Stromal cell of bone marrow (primary cell): ENCODE measurements at regions not wholly inside any gene's neighbourhood (a gene's known extent, or its start where the extent isn't known, plus 50 kb on each side); places are given as distances from the start of the nearest gene placed in this dataset.
A peak's percentile ranks its signal among the peaks of the same experiment; 100 is the strongest.

Experiments
- DNase-seq: peaks from one replicate; pipeline ENCODE4 v3.0.0-alpha.2; 2012; ENCODE audit warnings: low read depth

GRCh38 chr6:170483413-170483812 lies 69.7 kb downstream of the PSMB1 start:
- DNase-seq = no peak

DNA sequence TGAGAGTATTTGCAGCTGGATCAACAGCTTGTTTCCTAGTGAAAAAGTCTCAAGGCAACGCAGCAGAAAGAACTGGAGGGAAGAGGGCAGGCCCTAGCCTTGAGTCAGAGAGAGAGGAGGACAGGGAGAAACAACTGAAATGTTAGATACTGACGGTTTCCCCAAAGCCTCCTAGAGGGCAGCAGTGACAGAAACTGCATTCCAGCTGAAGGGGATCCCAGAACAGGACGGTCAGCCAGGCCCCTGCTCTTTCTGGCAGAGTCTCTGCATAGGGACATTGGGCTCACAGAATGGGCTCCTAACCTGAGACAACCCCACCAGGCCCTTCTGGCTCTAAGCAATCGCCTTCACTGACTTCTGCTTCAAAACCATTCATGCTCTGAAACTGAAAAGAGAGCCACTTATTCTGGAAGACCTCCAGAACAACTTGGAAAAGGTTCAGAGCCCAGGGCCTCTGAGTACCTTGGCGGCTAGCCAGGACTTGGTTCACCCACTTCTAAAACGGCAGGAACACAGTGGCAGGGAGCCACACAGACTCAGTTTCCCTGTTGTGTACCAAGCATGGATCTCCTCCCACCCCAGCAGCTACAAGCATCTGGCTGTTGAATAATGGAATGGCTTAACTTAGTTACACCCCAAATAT lies 72.9 kb downstream of the PSMB1 start:
- DNase-seq = peak; percentile 10

DNA sequence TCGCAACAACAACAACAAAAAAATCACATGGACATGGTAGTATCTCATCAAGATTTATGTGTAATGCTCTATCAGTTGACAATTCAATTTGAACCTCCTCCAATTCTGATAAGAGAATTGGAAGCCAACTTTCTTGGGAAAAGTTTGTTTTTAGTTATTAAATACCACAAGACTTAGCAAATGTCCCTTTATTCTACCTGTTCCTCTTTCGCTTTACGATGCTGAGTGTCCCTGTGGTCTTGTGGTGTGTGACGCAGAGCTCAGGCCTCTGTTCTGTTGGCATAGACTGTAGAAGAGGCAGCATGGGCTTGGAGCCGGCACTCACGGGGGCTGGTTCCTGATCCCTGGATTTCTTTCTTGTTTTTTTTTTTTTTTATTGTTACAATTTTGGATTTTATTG lies 76.7 kb downstream of the PSMB1 start:
- no peak for DNase-seq

DNA sequence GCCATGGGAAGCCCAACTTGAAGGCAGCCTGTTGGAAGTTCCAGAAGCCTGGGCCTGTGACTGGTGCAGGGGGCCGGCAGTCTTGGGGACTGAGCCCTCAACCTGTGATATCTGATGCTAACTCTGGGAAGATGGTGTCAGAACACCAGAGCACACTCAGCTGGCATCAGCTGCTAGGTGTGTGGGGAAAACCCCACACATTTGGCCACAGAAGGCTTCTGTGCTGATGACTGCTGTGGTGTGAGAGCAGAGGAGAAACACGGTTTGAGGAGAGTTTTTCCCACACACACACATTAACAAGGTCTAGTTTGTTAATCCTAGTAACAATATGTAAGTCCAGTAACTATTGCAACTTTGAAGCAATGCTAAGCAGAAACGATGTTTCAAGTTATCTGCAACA lies 78.0 kb downstream of the PSMB1 start:
- DNase-seq = no peak

GRCh38 chr6:170473801-170474200 lies 79.3 kb downstream of the PSMB1 start:
- no peak for DNase-seq

- DNase-seq = no peak
Measured at GRCh38 chr6:170473301-170473717, 79.8 kb downstream of the PSMB1 start.

DNA sequence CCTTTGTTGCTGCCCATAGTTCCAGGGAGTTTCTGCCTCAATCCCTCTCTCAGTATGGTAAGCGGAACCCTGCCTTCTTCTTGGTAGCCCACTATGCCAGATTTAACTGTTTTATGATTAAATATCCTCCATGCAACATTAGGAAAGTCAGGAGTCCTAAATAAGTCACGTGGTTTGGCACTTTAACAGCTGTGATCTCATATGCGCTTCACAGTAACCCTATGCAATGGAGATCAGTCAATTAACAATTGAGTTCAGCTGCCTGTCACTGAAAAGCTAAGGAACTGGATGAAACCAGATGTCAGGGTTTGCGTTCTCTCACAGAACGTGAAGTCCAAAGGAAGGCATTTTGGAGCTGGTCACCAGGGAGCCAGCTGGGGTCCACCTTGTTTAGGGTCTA lies 81.6 kb downstream of the PSMB1 start:
- no peak for DNase-seq

DNA sequence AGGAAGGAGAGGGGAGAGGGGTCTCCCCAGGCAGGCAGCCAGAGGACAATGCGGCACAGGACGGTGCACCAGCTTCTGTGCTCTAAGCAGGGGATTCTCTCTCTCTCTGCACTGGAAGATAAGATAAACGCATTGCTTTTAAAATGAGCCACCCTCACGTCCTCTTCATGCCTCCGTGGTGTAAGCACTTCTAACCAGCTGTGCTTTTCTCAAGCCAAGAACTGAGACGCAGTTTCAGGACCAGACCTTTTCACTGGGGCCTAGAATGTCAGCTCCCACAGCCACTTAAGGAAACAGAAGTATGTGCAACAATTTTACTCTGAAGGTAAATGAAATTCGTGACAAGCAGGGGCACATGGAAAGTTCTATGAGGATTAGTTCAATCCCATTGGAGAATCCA lies 82.4 kb downstream of the PSMB1 start:
- DNase-seq = no peak

DNA sequence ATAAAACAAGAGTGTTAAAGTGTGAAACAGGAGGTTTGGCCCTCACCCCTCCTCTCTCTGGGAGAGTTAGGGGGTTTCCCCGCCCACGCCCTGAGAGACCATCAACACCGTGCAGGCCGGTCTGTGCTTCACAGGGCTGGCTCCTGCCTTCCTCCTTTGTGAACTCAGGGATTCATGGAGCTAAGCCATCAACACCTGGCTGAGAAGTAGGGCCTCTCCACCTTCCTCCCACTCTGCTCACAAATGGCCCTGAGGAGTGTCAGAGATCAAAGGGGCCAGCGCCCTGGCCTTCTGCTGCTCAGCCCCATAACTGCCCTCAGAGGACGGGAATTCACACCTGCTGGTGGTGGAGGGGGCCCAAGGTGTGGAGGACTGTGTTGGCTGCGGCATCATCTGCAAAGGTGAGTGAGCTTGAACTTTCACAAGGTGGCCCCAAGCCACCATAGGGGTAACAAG lies 88.6 kb downstream of the PSMB1 start:
- DNase-seq = no peak

DNA sequence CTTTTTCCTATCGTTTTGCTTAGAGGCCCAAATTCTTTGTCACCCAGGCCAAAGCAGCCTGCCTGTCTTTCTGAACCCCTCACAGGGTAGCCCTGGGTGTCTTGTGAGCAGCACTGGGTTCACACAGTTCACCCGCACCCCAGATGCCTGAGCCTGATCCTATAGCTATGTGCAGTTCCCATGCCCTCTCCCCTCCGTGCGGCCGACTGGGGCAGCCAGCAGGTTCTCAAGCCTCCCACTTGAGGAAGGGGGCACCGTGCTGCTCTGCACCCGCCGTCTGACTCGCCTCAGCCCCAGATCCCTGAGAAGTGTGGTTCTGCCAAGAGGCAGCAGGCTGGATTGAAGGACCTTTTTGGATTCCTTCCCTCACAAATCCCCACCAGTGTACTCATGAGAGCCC lies 89.0 kb downstream of the PSMB1 start:
- no peak for DNase-seq

GRCh38 chr6:170463101-170463721 lies 89.9 kb downstream of the PSMB1 start:
- DNase-seq = no peak

- DNase-seq = no peak
Measured at GRCh38 chr6:170462366-170463020, 90.6 kb downstream of the PSMB1 start.

GRCh38 chr6:170461556-170462365 lies 91.3 kb downstream of the PSMB1 start:
- DNase-seq = no peak

GRCh38 chr6:170461111-170461510 lies 92.0 kb downstream of the PSMB1 start:
- DNase-seq = no peak

GRCh38 chr6:170460641-170461040 lies 92.5 kb downstream of the PSMB1 start:
- no peak for DNase-seq

DNA sequence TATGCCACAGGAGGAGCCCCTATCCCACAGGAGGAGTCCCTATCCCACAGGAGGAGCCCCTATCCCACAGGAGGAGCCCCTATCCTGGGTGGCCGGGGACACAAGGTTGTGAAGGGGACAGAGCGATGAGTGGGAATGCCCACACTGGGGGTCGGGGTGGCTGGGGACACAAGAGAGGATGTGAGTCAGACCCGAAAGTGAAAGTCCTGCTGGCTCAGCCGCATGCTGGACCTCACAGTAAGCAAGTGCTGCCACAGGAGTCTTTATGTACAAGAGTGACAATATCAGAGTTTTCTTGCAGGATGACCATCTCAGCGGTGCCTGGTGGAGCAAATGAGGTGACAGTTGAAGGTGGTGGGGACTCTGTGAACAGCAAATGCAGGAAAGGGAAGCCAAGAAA lies 93.7 kb downstream of the PSMB1 start:
- DNase-seq = peak; percentile 33

GRCh38 chr6:170456886-170457698 lies 96.0 kb downstream of the PSMB1 start:
- DNase-seq = no peak
